DOHH2 (cell line): ENCODE measurements at regions not wholly inside any gene's neighbourhood (a gene's known extent, or its start where the extent isn't known, plus 50 kb on each side); places are given as distances from the start of the nearest gene placed in this dataset.

Source experiments
- H3F3A ChIP-seq: fragments of 200-600 bp; sonication (generic), shearing (Covaris generic); 2 replicates; pipeline ENCODE4 v1.6.0; 2016; ENCODE audit warnings: antibody characterized with exemption, mild to moderate bottlenecking; ENCODE audit not compliant: control insufficient read depth, insufficient read depth
- H3K27ac ChIP-seq: fragments of 200-600 bp; sonication (generic); 2 replicates; pipeline ENCODE4 v1.5.1; 2014; ENCODE audit warnings: low read depth, mild to moderate bottlenecking, low read length, moderate library complexity
- H3K27me3 ChIP-seq: fragments of 200-600 bp; sonication (generic); 2 replicates; pipeline ENCODE4 v1.6.1; 2014; ENCODE audit warnings: mild to moderate bottlenecking, low read length, mixed read lengths; ENCODE audit not compliant: control insufficient read depth
- H3K36me3 ChIP-seq: fragments of 200-600 bp; sonication (generic); 2 replicates; pipeline ENCODE4 v1.6.1; 2014; ENCODE audit warnings: mild to moderate bottlenecking, low read length, moderate library complexity, mixed read lengths; ENCODE audit not compliant: control insufficient read depth
- H3K4me1 ChIP-seq: fragments of 200-600 bp; sonication (generic); 2 replicates; pipeline ENCODE4 v1.6.1; 2014; ENCODE audit warnings: mild to moderate bottlenecking, low read length, mixed read lengths; ENCODE audit not compliant: control insufficient read depth
- H3K4me2 ChIP-seq: fragments of 200-600 bp; sonication (generic); 2 replicates; pipeline ENCODE4 v1.6.0; 2014; ENCODE audit warnings: mild to moderate bottlenecking, low read length, moderate library complexity
- H3K4me3 ChIP-seq: fragments of 200-600 bp; sonication (generic); 2 replicates; pipeline ENCODE4 v1.5.1; 2014; ENCODE audit warnings: mild to moderate bottlenecking, low read length, mixed read lengths
- H3K79me2 ChIP-seq: fragments of 200-600 bp; sonication (generic); 2 replicates; pipeline ENCODE4 v1.6.1; 2014; ENCODE audit warnings: mild to moderate bottlenecking, low read length, mixed read lengths; ENCODE audit not compliant: control insufficient read depth
- H3K9me2 ChIP-seq: fragments of 200-600 bp; sonication (generic); replicated peaks from 2 replicates; pipeline ENCODE4 v1.6.1; 2014; ENCODE audit warnings: mild to moderate bottlenecking, low read length, mixed read lengths; ENCODE audit not compliant: control insufficient read depth
- H3K9me3 ChIP-seq: fragments of 200-600 bp; sonication (generic); 2 replicates; pipeline ENCODE4 v1.6.1; 2014; ENCODE audit warnings: antibody characterized with exemption, low read length, mixed read lengths; ENCODE audit not compliant: control insufficient read depth, insufficient read depth
- H4K20me1 ChIP-seq: fragments of 200-600 bp; sonication (generic); 2 replicates; pipeline ENCODE4 v1.6.0; 2014; ENCODE audit warnings: low read depth, mild to moderate bottlenecking, antibody characterized with exemption, low read length, moderate library complexity; ENCODE audit not compliant: control insufficient read depth, insufficient read depth
- EZH2phosphoT487 ChIP-seq: fragments of 200-600 bp; sonication (generic); IDR thresholded peaks from 2 replicates; pipeline ENCODE4 v1.6.1; 2017; ENCODE audit warnings: borderline replicate concordance, mild to moderate bottlenecking, antibody characterized with exemption, low read length, moderate library complexity, mixed read lengths
- TF ChIP-seq, protein P1 (sequence below): fragments of 200-600 bp; sonication (generic); IDR thresholded peaks from one replicate; pipeline ENCODE4 v1.5.1; 2014; ENCODE audit warnings: antibody characterized with exemption, mild to moderate bottlenecking, low read depth, low read length; ENCODE audit not compliant: poor library complexity, severe bottlenecking

DNA sequence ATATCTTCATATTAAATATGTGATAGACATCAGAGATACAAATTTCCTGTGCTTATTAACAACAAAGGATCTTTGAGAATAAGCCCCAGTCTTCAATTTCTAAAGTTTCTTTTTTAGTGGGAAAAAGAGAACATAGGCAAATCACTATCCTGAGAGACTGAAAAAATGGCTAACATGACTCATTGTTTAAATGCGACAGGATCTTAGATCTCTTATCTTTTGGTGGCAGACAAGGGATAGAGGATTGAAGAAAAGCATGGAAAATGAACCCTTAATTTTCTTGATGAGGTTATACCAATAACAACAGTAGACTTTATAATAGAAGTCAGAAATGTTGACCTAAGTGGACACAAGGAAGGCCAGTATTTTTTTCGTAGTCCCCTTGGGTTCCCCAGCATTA is 178.6 kb upstream of the MAP3K7 start:
- H3K27me3 ChIP-seq: no peaks in the 10 kb centered on the region
- no peaks in the 10 kb centered on the region for H3K36me3 ChIP-seq
- no peaks in the 10 kb centered on the region for H3K4me1 ChIP-seq
- no peaks in the 10 kb centered on the region for H3K79me2 ChIP-seq
- no peak overlapping the region for H3K4me3 ChIP-seq
- no peak for TF ChIP-seq EZH2phosphoT487
- TF ChIP-seq, protein P1, sequence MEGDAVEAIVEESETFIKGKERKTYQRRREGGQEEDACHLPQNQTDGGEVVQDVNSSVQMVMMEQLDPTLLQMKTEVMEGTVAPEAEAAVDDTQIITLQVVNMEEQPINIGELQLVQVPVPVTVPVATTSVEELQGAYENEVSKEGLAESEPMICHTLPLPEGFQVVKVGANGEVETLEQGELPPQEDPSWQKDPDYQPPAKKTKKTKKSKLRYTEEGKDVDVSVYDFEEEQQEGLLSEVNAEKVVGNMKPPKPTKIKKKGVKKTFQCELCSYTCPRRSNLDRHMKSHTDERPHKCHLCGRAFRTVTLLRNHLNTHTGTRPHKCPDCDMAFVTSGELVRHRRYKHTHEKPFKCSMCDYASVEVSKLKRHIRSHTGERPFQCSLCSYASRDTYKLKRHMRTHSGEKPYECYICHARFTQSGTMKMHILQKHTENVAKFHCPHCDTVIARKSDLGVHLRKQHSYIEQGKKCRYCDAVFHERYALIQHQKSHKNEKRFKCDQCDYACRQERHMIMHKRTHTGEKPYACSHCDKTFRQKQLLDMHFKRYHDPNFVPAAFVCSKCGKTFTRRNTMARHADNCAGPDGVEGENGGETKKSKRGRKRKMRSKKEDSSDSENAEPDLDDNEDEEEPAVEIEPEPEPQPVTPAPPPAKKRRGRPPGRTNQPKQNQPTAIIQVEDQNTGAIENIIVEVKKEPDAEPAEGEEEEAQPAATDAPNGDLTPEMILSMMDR: no peak
- H3K9me2 ChIP-seq: no peaks in the 10 kb centered on the region
- no peaks in the 10 kb centered on the region for H3F3A ChIP-seq
- H3K27ac ChIP-seq: no peak overlapping the region
- no peak overlapping the region for H3K4me2 ChIP-seq
- H4K20me1 ChIP-seq: no peaks in the 10 kb centered on the region
- H3K9me3 ChIP-seq: no peaks in the 10 kb centered on the region

DNA sequence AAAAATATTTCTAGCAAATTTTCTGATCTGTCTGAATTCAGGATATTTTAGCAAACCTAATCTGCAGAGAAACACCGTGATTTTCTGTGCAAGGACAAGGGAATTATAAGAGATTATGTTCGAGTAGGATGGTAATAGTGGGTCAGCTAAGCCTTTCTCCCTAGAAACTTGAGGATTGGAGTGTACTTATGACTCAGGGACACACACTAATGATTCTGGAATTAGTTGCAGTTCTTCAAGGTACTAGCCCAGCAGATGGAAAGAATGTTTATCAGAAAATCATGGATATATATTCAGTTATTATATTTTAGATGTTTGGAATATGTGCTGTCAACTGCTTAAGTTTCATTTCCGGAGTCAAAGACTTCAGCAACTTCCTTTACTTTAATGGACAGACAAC is 177.1 kb upstream of the MAP3K7 start:
- Histone ChIP-seq H3K27ac (no peak overlapping the region), H3K4me1 (no peaks in the 10 kb centered on the region), H3K36me3 (no peaks in the 10 kb centered on the region), H3K79me2 (no peaks in the 10 kb centered on the region), H3K9me3 (no peaks in the 10 kb centered on the region), H3K4me3 (no peak overlapping the region), H3K4me2 (no peak overlapping the region), H3K9me2 (no peaks in the 10 kb centered on the region), H3K27me3 (no peaks in the 10 kb centered on the region), H3F3A (no peaks in the 10 kb centered on the region), H4K20me1 (no peaks in the 10 kb centered on the region)
- TF ChIP-seq, protein P1: no peak
- TF ChIP-seq EZH2phosphoT487: no peak

DNA sequence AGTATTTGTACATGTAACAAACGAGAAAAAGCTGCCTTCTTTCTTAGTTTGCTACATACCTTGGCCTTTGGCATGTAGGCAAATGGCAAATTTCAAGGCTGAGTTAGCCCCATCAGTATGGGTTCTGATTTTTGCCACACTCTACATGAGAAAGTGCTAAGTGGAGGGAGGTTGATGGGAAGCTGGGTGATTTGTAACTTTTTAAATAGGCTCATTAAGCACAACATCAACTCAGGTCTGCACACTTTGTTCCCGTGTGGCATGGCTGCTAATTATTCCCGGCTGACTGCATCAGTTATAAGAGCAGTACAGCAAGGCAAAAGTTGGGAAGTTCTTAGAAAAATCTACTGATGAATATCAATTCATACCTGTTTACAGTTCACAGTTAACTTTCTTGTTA is 172.8 kb upstream of the MAP3K7 start:
- Histone ChIP-seq H3K9me3 (no peaks in the 10 kb centered on the region), H3K4me2 (no peak overlapping the region), H3K36me3 (no peaks in the 10 kb centered on the region), H3K4me3 (no peak overlapping the region), H3K4me1 (no peaks in the 10 kb centered on the region), H4K20me1 (no peaks in the 10 kb centered on the region), H3K27me3 (no peaks in the 10 kb centered on the region), H3F3A (no peaks in the 10 kb centered on the region), H3K27ac (no peak overlapping the region), H3K9me2 (no peaks in the 10 kb centered on the region), H3K79me2 (no peaks in the 10 kb centered on the region)
- TF ChIP-seq, protein P1: no peak
- no peak for TF ChIP-seq EZH2phosphoT487

DNA sequence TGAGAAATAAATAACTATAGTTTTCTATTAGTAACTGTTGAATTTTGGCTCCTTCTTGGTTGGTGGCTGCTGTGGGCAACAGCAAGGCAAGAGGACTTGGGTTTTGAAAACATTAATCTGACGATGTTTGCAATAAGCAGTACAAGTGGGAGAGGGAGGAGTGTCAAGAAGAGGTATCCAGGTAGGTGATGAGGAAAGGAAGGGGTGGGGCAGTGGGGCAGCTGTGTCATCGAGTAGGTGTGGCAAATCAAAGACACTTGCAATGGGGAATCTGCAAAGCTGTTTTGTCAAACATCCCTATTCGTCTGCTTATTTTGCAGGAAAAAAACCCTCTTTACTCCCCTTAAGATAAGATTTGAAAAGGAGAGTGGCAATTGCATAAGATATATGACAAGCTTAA is 171.9 kb upstream of the MAP3K7 start:
- no peak overlapping the region for H3K4me2 ChIP-seq
- no peaks in the 10 kb centered on the region for H3K4me1 ChIP-seq
- no peak overlapping the region for H3K4me3 ChIP-seq
- no peaks in the 10 kb centered on the region for H3K9me2 ChIP-seq
- TF ChIP-seq EZH2phosphoT487: no peak
- TF ChIP-seq, protein P1: no peak
- no peaks in the 10 kb centered on the region for H3F3A ChIP-seq
- no peaks in the 10 kb centered on the region for H3K79me2 ChIP-seq
- H3K9me3 ChIP-seq: no peaks in the 10 kb centered on the region
- no peaks in the 10 kb centered on the region for H3K27me3 ChIP-seq
- no peaks in the 10 kb centered on the region for H3K36me3 ChIP-seq
- no peaks in the 10 kb centered on the region for H4K20me1 ChIP-seq
- no peak overlapping the region for H3K27ac ChIP-seq
